Progenitor cell of endocrine pancreas (in vitro differentiated cells): ENCODE measurements at regions not wholly inside any gene's neighbourhood (a gene's known extent, or its start where the extent isn't known, plus 50 kb on each side); places are given as distances from the start of the nearest gene placed in this dataset.
"Not testable (repeated sequence)": the region's sequence is repeated elsewhere in the genome, so short reads cannot be mapped to it uniquely, and the experiment has no call there.

ENCODE experiments used
- DNase-seq: peaks from one replicate; pipeline ENCODE4 v3.0.0; 2021; ENCODE audit warnings: low spot score; ENCODE audit not compliant: unreplicated experiment
- H3K27ac Mint-ChIP-seq: 2 replicates; pipeline ENCODE4 v1.8.0; 2021; ENCODE audit warnings: mild to moderate bottlenecking, moderate library complexity, mixed read lengths
- H3K27me3 Mint-ChIP-seq: 2 replicates; pipeline ENCODE4 v1.8.0; 2021; ENCODE audit warnings: mixed read lengths
- H3K36me3 Mint-ChIP-seq: 2 replicates; pipeline ENCODE4 v1.8.0; 2022; ENCODE audit warnings: mixed read lengths; ENCODE audit not compliant: insufficient read depth
- H3K4me1 Mint-ChIP-seq: 2 replicates; pipeline ENCODE4 v1.8.0; 2021; ENCODE audit warnings: low read depth, mixed read lengths
- H3K4me3 Mint-ChIP-seq: 2 replicates; pipeline ENCODE4 v1.8.0; 2021; ENCODE audit warnings: low read depth, mild to moderate bottlenecking, moderate library complexity, mixed read lengths
- H3K9me3 Mint-ChIP-seq: 2 replicates; pipeline ENCODE4 v1.8.0; 2021; ENCODE audit warnings: low read depth, mixed read lengths
- CTCF ChIP-seq: fragments of 200-600 bp; sonication (generic); IDR thresholded peaks from one replicate; pipeline ENCODE4 v1.5.0; 2021; ENCODE audit warnings: antibody characterized with exemption, mild to moderate bottlenecking; ENCODE audit not compliant: unreplicated experiment

- Mint-ChIP-seq H3K36me3 (no peaks in the 10 kb centered on the region), H3K9me3 (no peaks in the 10 kb centered on the region), H3K4me1 (no peaks in the 10 kb centered on the region), H3K27me3 (peaks cover 6% of the 10 kb centered on the region), H3K27ac (no peak overlapping the region), H3K4me3 (no peak overlapping the region)
- DNase-seq: no peak
- TF ChIP-seq CTCF: no peak
These were observed 82.4 kb upstream of the SLC25A33 start for GRCh38 chr1:9456833-9457232.

DNA sequence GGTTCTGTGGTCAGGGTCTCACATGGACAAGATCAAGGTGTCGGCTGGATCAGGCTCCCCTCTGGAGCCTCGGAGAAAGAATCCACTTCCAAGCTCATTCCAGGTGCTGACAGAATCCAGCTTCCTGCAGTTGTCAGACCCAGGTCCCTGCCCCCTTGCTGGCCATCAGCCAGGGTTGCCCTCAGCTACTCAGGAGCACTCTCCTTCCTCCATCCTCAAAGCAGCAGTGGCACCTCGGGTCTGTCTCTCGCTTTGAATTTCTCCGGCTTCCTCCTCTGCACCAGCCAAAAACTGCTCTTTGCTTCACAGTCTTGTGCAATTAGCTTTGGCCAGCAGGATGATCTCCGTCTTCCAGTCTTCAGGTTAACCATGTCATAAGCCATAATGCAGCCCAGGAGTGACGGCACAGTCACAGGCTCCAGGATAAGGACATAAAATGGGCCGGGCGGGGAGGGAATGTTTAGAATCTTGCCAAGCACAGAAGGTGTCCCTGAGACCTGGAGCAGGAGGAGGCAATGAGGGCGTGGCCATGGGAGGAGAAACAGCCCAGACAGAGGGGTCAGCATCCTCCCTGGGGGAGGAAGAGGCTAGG is 79.4 kb upstream of the SLC25A33 start:
- H3K36me3 Mint-ChIP-seq: no peaks in the 10 kb centered on the region
- no peak overlapping the region for H3K4me3 Mint-ChIP-seq
- no peak for TF ChIP-seq CTCF
- H3K27ac Mint-ChIP-seq: no peak overlapping the region
- DNase-seq: no peak
- peaks cover 3% of the 10 kb centered on the region for H3K27me3 Mint-ChIP-seq
- no peaks in the 10 kb centered on the region for H3K4me1 Mint-ChIP-seq
- H3K9me3 Mint-ChIP-seq: no peaks in the 10 kb centered on the region

DNA sequence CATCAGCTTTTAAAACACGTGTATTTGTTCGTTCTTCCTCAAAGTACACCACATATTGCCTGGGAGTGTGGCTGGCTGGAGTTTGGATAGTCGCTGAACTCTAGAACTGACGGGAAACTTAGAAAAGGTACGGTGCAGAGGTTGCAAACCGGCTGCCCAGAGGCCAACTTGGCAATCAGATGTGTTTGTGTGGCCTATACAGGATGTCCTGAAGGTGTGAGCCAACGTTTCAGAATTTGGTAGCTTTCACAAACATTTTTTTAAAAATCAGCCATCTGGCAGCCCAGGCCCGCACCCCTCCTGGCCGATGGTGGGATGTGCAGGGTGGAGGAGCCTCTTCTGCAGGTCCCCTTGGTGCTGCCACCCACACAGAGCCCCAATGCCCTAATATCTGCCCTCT is 73.6 kb upstream of the SLC25A33 start:
- Mint-ChIP-seq H3K4me3 (no peak overlapping the region), H3K9me3 (no peaks in the 10 kb centered on the region), H3K27ac (no peak overlapping the region), H3K36me3 (no peaks in the 10 kb centered on the region), H3K27me3 (peaks cover 20% of the 10 kb centered on the region), H3K4me1 (peaks cover 2% of the 10 kb centered on the region)
- DNase-seq: no peak
- TF ChIP-seq CTCF: no peak

DNA sequence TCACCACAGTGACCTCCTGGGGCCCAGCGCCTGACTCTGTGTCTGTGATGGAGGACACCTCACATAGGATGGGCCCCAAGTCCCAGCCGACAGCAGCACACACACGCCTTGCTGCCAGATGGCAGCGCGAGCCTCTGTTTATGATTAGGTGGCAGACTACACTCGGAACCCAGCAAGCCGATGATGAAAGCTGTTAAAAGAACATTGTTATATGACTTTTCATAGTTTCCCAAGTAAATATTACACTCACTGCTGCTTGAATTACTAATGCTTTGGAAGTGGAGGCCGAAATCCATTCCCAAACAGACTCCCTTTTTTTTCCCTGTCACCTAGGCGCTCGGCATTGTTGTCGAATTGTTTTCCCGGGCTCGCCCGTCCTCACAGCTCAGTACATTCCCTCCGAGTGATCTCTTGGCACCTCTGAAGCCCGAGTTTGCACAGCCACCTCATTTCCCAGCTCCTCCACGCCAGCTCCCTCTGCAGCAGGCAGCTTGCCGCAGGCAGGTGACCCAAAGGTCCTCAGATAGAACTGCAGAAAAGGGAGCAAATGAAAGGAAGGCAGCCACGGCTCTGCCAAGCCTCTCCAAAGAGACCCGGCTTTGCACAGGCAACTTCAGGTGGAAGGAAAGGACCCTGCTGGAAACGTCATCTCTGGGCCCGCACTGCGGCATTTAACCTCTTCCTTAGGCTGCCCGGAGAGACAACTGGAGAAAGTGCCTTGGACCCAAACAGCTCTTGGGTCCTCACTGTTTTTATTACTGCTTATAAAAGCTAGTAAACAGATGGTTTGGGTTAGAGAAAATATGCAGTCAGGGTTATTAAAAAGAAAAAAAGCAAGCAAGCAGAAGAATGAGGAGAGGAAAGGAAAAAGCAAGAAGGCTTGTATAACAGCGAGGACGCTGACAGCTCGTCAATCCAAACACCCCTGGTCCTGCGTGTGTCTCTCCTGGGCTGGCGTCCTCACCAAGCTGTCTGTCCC is 72.2 kb upstream of the SLC25A33 start:
- H3K9me3 Mint-ChIP-seq: no peaks in the 10 kb centered on the region
- H3K27me3 Mint-ChIP-seq: peaks cover 28% of the 10 kb centered on the region
- H3K27ac Mint-ChIP-seq: peak overlapping the region; percentile 38
- H3K4me1 Mint-ChIP-seq: peaks cover 2% of the 10 kb centered on the region
- DNase-seq: no peak
- no peaks in the 10 kb centered on the region for H3K36me3 Mint-ChIP-seq
- TF ChIP-seq CTCF: no peak
- no peak overlapping the region for H3K4me3 Mint-ChIP-seq

DNA sequence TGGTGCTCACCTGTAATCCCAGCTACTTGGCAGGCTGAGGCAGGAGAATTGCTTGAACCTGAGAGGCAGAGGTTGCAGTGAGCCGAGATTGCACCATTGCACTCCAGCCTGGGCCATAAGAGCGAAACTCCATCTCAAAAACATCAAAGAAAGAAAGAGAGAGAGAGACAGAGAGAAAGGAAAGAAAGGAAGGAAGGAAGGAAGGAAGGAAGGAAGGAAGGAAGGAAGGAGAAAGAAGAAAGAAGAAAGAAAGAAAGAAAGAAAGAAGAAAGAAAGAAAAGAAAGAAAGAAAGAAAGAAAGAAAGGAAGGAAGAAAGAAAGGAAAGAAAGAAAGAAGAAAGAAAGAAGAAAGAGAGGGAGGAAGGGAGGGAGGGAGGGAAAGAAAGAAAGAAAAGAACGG is 69.4 kb upstream of the SLC25A33 start:
- H3K36me3 Mint-ChIP-seq, H3K4me3 Mint-ChIP-seq, H3K9me3 Mint-ChIP-seq, H3K4me1 Mint-ChIP-seq, H3K27ac Mint-ChIP-seq, DNase-seq: not testable (repeated sequence)
- peaks cover 37% of the 10 kb centered on the region for H3K27me3 Mint-ChIP-seq

GRCh38 chr1:9471679-9472078 is 67.6 kb upstream of the SLC25A33 start:
- Mint-ChIP-seq H3K27ac (no peak overlapping the region), H3K4me3 (no peak overlapping the region), H3K4me1 (peaks cover 2% of the 10 kb centered on the region), H3K9me3 (no peaks in the 10 kb centered on the region), H3K27me3 (peaks cover 41% of the 10 kb centered on the region), H3K36me3 (no peaks in the 10 kb centered on the region)
- DNase-seq: no peak
- TF ChIP-seq CTCF: no peak
